ENCODE measurements at regions not wholly inside any gene's neighbourhood (a gene's known extent, or its start where the extent isn't known, plus 50 kb on each side); places are given as distances from the start of the nearest gene placed in this dataset.

DNA sequence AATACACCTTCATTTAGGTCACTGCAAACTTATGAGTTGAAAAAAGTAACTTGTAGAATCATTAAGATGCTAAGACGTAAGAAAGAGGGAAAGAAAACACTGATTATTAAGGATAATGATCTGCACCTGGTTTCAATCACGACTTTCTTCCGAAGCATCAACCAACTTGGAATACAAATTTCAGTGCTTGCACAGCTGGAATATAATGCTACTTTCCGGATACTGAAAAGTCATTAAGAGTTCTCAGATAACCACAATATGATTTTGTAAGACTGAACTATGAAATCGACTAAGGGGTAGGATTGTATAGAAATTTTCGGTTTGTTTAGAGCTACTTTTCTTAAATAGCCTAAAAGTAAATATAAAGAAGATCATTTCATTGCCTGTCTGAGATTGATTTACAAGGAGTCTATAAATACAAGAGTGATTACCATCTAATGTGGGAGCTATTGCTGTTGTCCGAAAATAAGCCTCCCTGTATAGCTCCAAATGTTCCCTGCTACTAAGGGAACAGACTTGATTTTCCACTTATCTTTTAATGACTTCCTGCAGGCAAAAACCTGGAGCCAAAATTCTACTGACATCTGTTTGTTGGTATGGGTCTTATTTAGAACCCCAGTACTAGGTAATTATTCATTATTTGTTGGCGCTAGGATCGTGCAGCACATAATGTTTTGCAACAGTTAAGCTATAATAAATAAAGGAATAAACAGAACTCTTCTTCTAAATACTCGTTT is 673.3 kb downstream of the KCNT2 start:
- DNase-seq, result no peak

DNA sequence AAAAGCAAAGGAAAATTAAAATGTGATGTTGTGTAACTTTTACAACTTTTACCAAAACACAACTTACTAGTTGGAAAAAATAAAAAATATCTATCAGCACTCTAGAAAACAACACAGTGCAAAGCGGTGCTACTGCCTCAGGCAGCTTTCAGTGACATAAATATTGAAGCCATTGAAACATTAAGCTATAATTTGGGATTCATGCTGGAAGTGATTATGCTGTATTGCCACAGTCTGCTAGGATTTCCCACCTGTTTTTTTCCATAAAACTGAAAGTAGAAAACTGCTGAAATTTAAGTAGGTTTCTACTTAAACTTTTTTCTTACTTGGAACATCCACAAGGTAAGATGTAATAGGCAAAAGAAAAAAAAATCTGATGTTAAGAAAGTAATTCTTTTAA is 674.4 kb downstream of the KCNT2 start:
- DNase-seq, result no peak

DNA sequence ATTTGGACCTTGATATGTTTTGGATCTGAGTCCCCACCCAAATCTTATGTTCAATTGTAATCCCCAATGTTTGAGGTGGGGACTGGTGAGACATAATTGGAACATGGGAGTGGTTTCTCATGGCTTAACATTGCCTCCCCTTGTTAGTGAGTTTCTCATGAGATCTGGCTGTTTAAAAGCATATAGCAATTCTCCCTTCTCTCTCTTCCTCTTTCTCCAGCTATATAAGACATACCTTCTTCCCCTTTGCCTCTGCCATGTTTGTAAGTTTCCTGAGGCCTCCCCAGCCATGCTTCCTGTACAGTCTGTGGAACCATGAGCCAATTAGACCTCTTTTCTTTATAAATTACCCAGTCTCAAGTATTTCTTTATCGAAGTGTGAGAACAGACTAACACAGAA is 692.4 kb downstream of the KCNT2 start:
- no peak for DNase-seq

DNA sequence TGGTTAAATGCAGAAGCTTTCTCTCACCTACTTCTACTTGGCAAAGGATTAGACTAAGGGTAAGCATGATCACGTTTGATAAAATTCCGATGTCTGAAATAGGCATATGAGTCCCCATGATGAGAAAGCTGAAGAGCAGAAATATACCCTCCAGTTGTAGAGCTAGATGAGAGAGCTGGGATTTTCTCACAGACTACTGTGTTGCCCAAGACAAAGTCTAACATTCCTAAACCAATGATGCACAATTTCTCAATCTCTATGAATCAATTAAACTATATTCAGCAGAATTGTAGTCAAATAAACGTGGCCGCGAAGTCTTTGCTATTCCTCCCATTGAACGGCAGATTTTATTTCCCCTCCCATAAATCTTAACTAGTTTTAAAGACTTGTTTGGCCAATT is 699.2 kb downstream of the KCNT2 start:
- no peak for DNase-seq

DNA sequence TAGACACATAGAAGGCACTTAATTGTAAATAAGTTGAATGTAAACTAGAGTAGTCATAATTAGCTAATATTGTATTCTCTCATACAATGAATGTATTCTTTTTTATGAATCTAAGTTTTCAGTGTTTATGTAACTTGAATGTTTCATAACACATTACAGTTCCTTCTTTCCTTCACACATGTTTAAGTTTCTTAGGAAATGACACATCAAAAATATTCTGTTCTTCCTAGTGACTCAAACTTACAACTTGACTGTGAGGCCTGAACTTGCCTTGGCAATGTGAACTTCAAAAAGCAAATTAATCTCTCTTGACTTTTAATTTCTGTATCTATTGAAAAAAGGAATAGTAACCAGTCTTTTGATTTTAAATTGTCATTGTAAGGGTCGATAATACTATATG is 700.1 kb downstream of the KCNT2 start:
- no peak for DNase-seq

DNA sequence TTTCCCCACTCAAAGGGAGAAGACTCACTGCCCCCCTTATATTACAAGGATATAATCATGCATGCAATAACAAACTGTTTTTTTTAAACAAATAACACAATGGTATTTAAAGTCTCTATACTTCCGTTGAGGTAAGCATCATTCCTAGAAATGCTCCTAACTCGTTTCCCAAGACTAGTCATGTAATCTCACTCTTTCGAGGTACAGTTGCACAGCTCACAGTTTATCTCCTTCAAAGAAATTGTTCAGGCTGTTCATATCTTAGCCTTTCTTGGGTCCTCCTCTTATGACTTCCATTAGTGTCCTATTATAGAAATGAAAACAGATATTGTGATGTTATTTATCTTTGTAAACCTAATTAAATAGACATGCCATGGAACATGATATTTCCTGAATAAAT is 705.0 kb downstream of the KCNT2 start:
- DNase-seq, result no peak

DNA sequence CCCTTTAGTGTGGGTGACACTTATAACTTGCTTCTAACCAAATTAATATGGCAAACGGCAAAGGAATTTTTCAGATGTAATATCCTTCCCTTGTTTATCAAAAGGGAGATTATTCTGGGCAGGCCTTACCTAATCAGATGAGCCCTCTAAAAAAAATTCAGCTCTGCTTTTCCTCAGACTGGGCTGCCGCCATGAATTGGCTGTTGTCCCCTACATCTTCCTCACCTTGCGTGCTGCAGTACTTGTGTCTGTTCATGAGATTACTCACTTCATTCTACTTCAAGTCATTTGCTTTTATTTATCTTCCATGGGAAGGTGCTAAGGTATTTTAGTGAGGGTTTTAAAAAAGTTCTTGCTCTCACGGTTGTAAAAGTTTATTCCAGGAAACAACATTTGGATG is 705.5 kb downstream of the KCNT2 start:
- no peak for DNase-seq

DNA sequence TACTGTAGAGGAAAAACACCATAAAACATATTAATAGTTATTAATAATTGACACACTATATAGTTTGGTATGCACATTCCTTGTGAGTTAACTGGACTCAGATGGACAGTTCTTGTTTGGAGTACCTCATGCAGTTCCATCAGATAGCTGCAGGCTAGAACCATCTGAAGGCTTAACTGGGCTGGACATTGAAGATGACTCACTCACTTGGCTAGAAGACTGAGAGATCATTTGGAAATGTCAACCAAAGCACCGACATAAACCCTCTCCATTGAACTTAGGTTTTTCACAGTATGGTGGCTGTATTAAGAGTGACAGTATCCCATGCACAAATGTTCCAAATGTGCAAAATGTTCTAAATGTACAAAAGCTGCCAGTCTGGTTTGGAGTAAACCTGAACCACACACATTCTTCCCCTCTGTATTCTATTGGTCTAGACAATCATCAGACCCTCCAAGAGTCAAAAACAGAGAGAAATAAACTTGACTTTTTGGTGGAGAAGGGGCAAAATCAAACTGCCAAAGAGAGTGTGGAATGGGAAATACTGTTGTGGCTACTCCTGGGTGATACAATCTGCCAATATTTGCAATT is 708.4 kb downstream of the KCNT2 start:
- no peak for DNase-seq

DNA sequence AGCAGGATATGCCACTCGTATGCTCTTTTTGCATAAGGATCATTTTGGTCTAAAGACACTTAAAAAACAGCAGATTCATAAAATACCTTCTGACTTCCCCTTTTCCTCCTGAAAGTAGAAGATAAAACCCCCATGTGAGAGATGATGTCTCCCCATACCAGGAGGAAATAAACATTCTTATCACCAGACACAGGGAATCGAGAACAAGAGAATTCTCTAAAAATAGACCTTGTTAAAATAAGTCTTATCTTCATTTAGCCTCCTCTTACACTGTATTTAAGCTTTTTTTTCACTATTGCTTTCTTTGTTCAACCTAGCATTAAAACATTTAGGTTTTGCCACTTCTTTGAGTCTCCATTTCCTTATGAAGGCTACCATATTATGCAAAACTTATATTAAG is 709.3 kb downstream of the KCNT2 start:
- no peak for DNase-seq

DNA sequence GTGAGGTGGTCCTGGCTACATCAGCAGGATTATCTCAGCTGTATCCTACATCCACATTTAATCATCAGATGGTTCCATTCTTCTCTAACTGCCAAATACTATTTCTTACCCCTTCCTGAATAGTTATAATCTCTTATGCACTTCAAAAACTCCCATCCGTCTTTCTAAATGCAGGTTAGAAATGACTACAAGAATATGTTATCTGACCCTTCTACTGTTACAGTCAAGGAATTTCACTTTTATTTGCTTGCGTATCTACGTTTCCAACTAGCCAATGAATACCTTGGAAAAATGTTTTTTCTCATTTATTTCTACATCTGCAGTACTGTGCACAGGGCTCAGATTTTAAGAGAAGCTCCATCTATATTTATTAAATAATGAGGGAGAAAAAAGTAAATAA is 709.9 kb downstream of the KCNT2 start:
- DNase-seq, result no peak

DNA sequence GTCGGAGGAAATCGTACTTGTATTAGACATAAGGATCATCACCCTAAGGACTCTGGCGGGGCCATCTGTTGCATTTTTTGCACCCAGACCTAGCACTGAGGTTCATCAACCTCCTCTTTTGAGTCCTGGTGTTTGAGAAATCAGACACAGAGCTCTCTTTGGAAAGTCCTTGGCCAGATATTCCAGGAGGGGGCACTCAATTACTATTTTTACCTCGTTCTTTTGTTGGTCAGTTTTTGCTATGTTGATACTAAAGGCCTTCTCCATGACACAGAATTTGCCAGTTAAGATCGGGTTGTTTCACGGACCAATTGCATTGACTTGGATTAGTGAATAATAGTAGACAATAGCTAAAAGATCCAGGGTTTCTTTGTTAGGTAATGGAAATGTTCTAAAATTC is 711.2 kb downstream of the KCNT2 start:
- no peak for DNase-seq

DNA sequence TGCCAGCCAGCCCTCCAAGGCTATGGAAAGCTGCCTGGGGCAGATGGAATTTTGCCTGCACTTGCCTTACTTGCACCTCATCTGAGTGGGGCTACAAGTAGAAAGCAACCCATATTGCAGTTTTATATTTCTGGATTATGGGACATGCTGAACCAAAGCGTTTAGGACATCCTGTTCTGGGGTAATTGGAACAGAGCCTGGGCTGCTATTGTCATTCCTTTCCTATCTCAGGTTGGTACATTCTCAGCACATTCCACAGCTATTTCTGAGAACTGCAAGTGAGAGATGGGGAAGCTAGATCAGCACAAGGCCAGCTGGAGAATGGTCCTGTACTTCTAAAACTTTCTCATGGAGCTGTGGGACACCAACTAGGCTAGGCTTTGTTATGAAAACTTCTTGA is 713.8 kb downstream of the KCNT2 start:
- no peak for DNase-seq

DNA sequence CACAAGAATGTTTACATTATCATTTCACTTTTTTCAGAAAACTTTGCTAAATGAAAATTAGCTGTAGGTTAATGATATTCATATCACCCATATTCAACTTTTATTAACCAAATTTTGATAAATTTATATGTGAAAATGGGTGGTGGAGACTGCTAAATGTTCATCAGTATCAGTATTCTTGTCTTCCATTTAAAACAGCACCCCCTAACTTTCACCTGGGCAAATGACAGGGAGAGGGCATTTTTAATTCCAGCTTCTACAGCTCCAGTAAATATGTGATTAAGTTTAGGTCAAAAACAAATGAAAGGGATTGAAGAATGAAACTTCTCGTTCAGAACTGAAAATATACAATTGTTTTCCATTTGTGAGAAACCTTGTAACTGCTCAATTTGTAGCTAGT is 722.2 kb downstream of the KCNT2 start:
- no peak for DNase-seq

DNA sequence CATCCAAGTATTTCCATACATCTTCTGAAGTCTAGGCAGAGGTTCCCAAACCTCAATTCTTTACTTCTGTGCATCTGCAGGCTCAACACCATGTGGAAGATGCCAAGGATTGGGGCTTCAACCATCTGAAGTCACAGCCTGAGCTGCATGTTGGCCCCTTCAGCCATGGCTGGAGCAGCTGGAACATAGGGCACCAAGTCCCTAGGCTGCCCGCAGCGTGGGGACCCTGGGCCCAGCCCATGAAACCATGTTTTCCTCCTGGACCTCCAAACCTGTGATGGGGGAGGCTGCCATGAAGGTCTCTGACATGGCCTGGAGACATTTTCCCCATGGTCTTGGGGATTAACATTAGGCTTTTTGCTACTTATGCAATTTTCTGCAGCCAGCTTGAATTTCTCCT is 729.8 kb downstream of the KCNT2 start:
- DNase-seq, result no peak

DNA sequence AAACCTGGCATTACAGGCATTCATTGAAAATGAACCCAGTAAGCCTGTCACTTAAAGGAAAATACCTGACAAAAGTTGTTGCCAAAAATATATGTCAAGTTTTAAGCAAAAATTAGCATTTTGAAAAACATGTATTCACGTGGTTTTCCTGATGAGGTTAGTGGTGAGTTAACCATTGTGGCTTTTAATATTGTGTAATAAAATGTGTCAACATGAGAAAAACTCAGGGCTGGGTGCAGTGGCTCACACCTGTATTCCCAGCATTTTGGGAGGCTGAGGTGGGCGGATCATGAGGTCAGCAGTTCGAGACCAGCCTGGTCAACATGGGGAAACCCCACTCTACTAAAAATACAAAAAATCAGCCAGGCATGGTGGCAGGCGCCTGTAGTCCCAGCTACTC is 731.4 kb downstream of the KCNT2 start:
- DNase-seq, result no peak

DNA sequence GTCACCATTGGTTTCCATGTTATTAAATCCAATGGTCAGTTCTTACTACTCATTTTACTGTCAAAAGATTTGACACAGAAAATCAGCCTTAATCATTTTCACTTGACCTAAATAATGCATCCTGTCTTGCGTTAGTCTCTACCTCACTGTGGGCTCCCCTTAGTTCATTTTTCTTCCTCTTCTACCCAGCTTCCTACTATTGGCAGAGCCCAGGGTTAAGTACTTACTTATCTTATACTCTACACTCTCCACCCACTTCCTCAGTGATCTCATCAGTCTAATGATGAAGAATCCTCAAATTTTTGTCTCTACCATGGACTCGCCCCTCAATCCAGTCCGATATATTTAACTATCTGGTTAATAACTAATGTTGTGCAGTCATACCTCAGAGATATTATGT is 735.9 kb downstream of the KCNT2 start:
- DNase-seq, result no peak

DNA sequence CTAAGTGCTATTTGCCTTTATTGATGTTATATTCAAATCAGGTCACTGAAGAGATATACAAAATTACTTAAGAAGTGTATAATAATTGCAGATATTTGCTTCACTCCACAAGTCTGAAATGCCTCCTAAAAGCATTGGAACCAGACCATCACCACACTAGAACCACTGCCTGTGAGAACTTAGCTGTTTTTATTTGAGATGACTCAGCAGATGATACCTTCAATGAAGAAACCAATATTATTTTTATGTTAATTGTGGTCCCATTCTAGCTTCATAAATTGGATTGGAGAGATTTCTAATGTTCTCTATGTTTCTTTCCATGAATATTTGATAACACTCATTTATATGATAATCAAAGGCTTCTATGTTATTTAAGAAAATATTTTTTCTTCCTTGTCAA is 740.6 kb downstream of the KCNT2 start:
- no peak for DNase-seq

DNA sequence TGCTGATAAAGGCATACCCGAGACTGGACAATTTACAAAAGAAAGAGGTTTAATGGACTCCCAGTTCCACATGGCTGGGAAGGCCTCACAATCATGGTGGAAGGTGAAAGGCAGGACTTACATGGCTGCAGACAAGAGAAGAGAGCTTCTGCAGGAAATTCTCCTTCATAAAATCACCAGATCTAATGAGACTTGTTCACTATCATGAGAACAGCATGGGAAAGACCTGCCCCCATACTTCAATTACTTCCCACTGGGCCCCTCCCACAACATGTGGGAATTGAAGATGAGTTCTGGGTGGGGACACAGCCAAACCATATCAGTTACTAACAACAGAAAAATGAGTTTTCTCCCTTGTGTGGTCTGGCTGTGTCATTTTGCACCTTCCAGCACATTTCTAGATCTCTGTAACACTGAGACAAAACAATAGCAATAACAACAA is 741.4 kb downstream of the KCNT2 start:
- DNase-seq, result no peak

DNA sequence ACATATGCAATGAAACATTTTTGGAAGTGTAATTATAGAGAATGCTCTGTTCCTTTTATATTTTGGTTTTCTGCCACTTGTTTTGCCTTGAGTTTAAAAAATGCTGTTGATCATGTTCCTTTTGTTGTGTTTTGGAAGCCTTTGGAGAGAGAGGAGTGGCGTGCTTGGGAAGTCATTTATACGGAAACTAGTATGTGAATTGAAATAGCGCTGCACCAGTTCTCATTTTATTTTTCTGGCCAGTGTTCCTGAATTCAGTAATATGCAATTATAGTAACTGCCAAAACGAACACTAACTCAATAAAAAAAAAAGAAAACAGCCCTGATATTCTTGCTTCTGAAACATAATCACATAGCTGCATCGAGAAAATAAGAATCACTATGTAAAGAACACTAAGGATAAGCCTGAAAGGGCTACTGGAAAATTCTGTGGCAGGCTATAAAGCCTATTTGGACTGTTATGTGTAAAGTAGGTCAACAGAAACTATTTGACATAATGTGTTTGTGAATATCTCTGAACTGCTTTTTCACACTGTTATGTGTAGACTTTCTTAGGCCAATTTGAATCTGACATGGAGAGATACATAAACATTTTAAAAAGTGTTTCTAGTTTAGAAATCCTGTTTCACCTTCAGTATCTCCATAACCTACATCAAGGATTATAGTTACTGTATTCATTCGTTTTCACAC is 742.0 kb downstream of the KCNT2 start:
- no peak for DNase-seq

DNA sequence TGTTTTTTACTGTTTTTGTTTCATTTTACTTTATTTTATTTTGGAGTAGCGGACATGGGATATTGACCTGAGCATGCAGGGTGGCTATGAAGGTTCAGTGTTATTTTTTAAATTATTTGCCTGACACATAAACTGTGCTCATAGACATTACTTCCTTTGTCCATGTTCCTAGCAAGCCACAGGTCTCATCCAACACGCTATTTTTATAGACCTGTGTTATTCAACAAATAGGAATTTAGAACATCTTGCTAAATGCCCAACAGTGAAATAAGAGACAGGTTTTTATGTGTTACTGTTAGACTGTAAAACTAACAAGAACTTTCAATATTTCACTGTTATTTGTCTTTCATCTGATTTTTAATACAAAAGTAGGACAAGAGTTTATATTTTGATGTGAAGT is 756.4 kb downstream of the KCNT2 start:
- no peak for DNase-seq

DNA sequence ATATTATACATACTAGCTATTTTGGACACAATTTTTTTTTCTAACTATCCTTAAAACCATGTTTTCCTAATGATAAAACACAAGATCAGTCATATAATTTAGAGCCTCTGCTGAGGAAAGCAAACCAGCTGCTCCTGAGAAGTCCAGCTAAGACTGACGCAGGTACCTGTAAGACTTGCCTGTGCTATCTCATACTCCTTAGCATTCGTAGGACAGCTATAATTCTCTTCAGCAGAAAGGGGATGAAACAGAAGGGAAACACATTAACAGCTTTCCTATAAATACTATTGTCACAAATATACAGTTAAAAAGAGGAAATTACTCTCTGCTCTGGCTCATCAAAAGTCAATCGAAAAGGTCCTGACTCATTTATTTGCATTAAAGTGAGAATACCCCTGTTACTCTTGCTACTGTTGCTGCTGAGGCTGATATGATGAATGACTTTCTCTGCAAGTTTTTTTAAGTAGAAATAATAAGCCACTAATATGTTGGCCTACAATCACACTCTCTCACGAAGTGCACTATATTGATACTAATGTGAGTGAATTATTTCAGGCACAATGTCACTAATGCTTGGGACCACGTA is 757.1 kb downstream of the KCNT2 start:
- DNase-seq, result no peak

DNA sequence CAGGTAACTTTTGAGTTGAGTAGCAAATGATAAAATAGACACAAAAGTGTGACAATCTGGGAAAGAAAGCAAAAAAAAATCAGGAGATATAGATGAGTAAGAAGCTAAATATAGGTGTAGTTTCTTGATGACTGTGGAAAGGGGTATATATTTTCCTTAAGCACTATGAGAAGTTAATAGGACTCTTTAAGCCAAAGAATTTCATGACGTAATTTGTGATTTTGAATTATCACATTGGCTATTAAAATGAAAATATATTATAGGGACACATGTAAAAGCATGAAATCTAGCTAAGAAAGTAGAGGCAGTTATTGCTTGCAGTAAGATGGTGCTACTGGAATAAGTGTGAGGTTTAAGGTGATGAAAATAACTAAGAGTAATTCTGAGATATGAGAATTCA is 759.1 kb downstream of the KCNT2 start:
- no peak for DNase-seq

Measured in amygdala (tissue), 56 donors.